ENCODE measurements at regions not wholly inside any gene's neighbourhood (a gene's known extent, or its start where the extent isn't known, plus 50 kb on each side); places are given as distances from the start of the nearest gene placed in this dataset.

GRCh38 chr5:71974622-71975021 lies 132.7 kb upstream of the MAP1B start:
- TF ChIP-seq POLR2A (IDR thresholded peaks at IDR 0.05; ENCODE audit: low read depth, low read length), result no peak
- no peak for TF ChIP-seq CTCF (conservative IDR thresholded peaks at IDR 0.05; ENCODE audit: low read depth, low read length)
- no peak for TF ChIP-seq ELK1 (IDR thresholded peaks at IDR 0.05; ENCODE audit: borderline replicate concordance, low read depth, low read length)
- TF ChIP-seq BHLHE40 (IDR thresholded peaks at IDR 0.05; ENCODE audit: low read depth, low read length), result no peak
- no peak for TF ChIP-seq RFX5 (IDR thresholded peaks at IDR 0.05; ENCODE audit: low read depth, low read length)
- no peak for TF ChIP-seq RAD21 (IDR thresholded peaks at IDR 0.05; ENCODE audit: low read length)
- no peak for TF ChIP-seq USF2 (IDR thresholded peaks at IDR 0.05; ENCODE audit: low read depth, low read length)
- no peak for TF ChIP-seq SMC3 (IDR thresholded peaks at IDR 0.05; ENCODE audit: low read depth, low read length)

All from IMR-90 (cell line).